ENCODE measurements at regions not wholly inside any gene's neighbourhood (a gene's known extent, or its start where the extent isn't known, plus 50 kb on each side); places are given as distances from the start of the nearest gene placed in this dataset.

DNA sequence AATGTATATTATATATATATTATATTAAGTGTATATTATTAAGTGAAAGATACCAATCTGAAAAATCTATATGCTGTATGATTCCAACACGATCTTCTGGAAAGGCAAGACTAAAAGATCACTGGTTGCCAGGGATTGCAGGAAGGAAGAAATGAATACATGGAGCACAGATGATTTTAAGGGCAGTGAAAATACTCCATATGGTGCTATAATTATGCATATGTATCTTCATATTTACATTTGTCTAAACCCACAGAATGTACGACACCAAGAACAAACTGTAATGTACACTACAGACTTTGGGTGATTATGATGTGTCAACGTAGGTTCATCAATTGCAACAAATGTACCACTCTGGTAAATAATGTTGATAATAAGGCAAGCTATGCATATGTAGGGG, 194.7 kb upstream of the MME start:
- no peak overlapping the region for H3K27ac ChIP-seq (ENCODE audit: low read length)
- TF ChIP-seq EZH2phosphoT487 (IDR thresholded peaks at IDR 0.05; ENCODE audit: low read depth): no peak
- TF ChIP-seq CTCF (IDR thresholded peaks at IDR 0.05; ENCODE audit: low read depth, low read length): no peak
- no peaks in the 10 kb centered on the region for H3K4me1 ChIP-seq (ENCODE audit: low read length)
- H4K20me1 ChIP-seq (ENCODE audit: insufficient read depth, low read length): no peaks in the 10 kb centered on the region
- no peaks in the 10 kb centered on the region for H3K79me2 ChIP-seq (ENCODE audit: low read length)
- H3K4me2 ChIP-seq (ENCODE audit: low read length): no peak overlapping the region
- no peak overlapping the region for H2AFZ ChIP-seq (ENCODE audit: low read depth, low read length)
- no peaks in the 10 kb centered on the region for H3K36me3 ChIP-seq (replicated peaks; ENCODE audit: low read depth, low read length)
- no peak overlapping the region for H3K4me3 ChIP-seq (ENCODE audit: low read length)
- no peaks in the 10 kb centered on the region for H3K27me3 ChIP-seq (ENCODE audit: low read depth, low read length)
- H3K9me3 ChIP-seq (ENCODE audit: insufficient read depth, low read length): no peaks in the 10 kb centered on the region
- H3K9ac ChIP-seq (ENCODE audit: low read length): no peak overlapping the region

DNA sequence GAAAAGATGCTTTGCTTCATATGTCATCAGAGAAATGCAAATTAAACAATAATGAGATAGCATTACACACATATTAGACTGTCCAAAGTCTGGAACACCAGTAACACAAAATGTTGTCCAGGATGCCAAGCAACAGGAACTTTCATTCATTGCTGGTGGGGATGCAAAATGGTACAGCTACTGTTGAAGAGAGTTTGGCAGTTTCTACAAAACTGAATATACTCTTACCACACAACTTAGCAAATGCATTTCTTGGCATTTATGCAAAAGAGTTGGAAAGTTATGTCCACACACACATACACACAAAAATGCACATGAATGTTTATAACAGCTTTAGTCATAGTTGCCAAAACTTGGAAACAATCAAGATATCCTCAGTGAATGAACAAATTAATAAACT, 195.2 kb upstream of the MME start:
- Histone ChIP-seq H3K27me3 (ENCODE audit: low read depth, low read length) (no peaks in the 10 kb centered on the region), H2AFZ (ENCODE audit: low read depth, low read length) (no peak overlapping the region), H3K4me3 (ENCODE audit: low read length) (no peak overlapping the region), H3K9ac (ENCODE audit: low read length) (no peak overlapping the region), H3K27ac (ENCODE audit: low read length) (no peak overlapping the region), H3K4me2 (ENCODE audit: low read length) (no peak overlapping the region), H3K36me3 (replicated peaks; ENCODE audit: low read depth, low read length) (no peaks in the 10 kb centered on the region), H3K79me2 (ENCODE audit: low read length) (no peaks in the 10 kb centered on the region), H3K9me3 (ENCODE audit: insufficient read depth, low read length) (no peaks in the 10 kb centered on the region), H3K4me1 (ENCODE audit: low read length) (no peaks in the 10 kb centered on the region), H4K20me1 (ENCODE audit: insufficient read depth, low read length) (no peaks in the 10 kb centered on the region)
- TF ChIP-seq CTCF (IDR thresholded peaks at IDR 0.05; ENCODE audit: low read depth, low read length) (no peak), EZH2phosphoT487 (IDR thresholded peaks at IDR 0.05; ENCODE audit: low read depth) (no peak)

DNA sequence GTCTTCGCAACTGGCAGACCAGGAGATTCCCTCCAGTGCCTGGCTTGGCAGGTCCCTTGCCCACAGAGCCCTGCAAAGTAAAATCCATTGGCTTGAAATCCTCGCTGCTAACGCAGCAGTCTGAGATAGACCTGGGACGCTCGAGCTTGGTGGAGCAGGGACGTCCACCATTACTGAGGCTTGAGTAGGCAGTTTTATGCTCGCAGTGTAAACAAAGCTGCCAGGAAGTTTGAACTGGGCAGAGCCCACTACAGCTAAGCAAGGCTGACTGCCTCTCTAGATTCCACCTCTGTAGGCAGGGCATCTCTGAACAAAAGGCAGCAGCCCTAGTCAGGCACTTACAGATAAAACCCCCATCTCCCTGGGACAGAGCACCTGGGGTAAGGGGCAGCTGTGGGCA, 205.0 kb upstream of the MME start:
- Histone ChIP-seq H3K4me1 (ENCODE audit: low read length) (no peaks in the 10 kb centered on the region), H3K79me2 (ENCODE audit: low read length) (no peaks in the 10 kb centered on the region), H3K36me3 (replicated peaks; ENCODE audit: low read depth, low read length) (no peaks in the 10 kb centered on the region), H3K9ac (ENCODE audit: low read length) (no peak overlapping the region), H3K27ac (ENCODE audit: low read length) (no peak overlapping the region), H3K9me3 (ENCODE audit: insufficient read depth, low read length) (no peaks in the 10 kb centered on the region), H4K20me1 (ENCODE audit: insufficient read depth, low read length) (no peaks in the 10 kb centered on the region), H3K27me3 (ENCODE audit: low read depth, low read length) (no peaks in the 10 kb centered on the region), H3K4me3 (ENCODE audit: low read length) (no peak overlapping the region), H2AFZ (ENCODE audit: low read depth, low read length) (no peak overlapping the region), H3K4me2 (ENCODE audit: low read length) (no peak overlapping the region)
- TF ChIP-seq CTCF (IDR thresholded peaks at IDR 0.05; ENCODE audit: low read depth, low read length): no peak
- TF ChIP-seq EZH2phosphoT487 (IDR thresholded peaks at IDR 0.05; ENCODE audit: low read depth): no peak

- no peak overlapping the region for H2AFZ ChIP-seq (ENCODE audit: low read depth, low read length)
- no peaks in the 10 kb centered on the region for H3K27me3 ChIP-seq (ENCODE audit: low read depth, low read length)
- H3K36me3 ChIP-seq (replicated peaks; ENCODE audit: low read depth, low read length): no peaks in the 10 kb centered on the region
- H3K9me3 ChIP-seq (ENCODE audit: insufficient read depth, low read length): no peaks in the 10 kb centered on the region
- H3K4me3 ChIP-seq (ENCODE audit: low read length): no peak overlapping the region
- H3K9ac ChIP-seq (ENCODE audit: low read length): no peak overlapping the region
- H3K4me1 ChIP-seq (ENCODE audit: low read length): no peaks in the 10 kb centered on the region
- TF ChIP-seq EZH2phosphoT487 (IDR thresholded peaks at IDR 0.05; ENCODE audit: low read depth): no peak
- TF ChIP-seq CTCF (IDR thresholded peaks at IDR 0.05; ENCODE audit: low read depth, low read length): no peak
- no peak overlapping the region for H3K27ac ChIP-seq (ENCODE audit: low read length)
- H3K79me2 ChIP-seq (ENCODE audit: low read length): no peaks in the 10 kb centered on the region
- no peaks in the 10 kb centered on the region for H4K20me1 ChIP-seq (ENCODE audit: insufficient read depth, low read length)
- H3K4me2 ChIP-seq (ENCODE audit: low read length): no peak overlapping the region
These were observed 207.4 kb upstream of the MME start for GRCh38 chr3:154872696-154873095.
